Liver (tissue), 3 donors: ENCODE measurements at regions not wholly inside any gene's neighbourhood (a gene's known extent, or its start where the extent isn't known, plus 50 kb on each side); places are given as distances from the start of the nearest gene placed in this dataset.

ENCODE experiments used
- EGR1 ChIP-seq, 2 donors: IDR thresholded peaks; 2 replicates each; pipeline ENCODE4 v1.6.1; 2016 to 2018; ENCODE audit warnings: antibody characterized with exemption in 2 of 2, low read depth in 2 of 2
- FOXA1 ChIP-seq: IDR thresholded peaks from 2 replicates; pipeline ENCODE4 v1.6.1; 2016; ENCODE audit warnings: antibody characterized with exemption
- GABPA ChIP-seq, 2 donors: IDR thresholded peaks in 1 of 2; conservative IDR thresholded peaks in 1 of 2; 2 replicates each; pipeline ENCODE4 v1.6.1; 2016; ENCODE audit warnings: antibody characterized with exemption in 2 of 2, mild to moderate bottlenecking in 1 of 2, moderate library complexity in 1 of 2
- HNF4A ChIP-seq, 2 donors: conservative IDR thresholded peaks; 2 replicates each; pipeline ENCODE4 v1.6.1; 2016; ENCODE audit warnings: antibody characterized with exemption in 2 of 2, mild to moderate bottlenecking in 2 of 2
- HNF4G ChIP-seq: IDR thresholded peaks from 2 replicates; pipeline ENCODE4 v1.6.1; 2016; ENCODE audit warnings: antibody characterized with exemption
- JUND ChIP-seq, 2 donors: IDR thresholded peaks; 2 replicates each; pipeline ENCODE4 v1.6.1; 2016; ENCODE audit warnings: antibody characterized with exemption in 2 of 2
- RAD21 ChIP-seq, 2 donors: IDR thresholded peaks; 2 replicates each; pipeline ENCODE4 v1.6.1; 2016; ENCODE audit warnings: antibody characterized with exemption in 2 of 2, mild to moderate bottlenecking in 2 of 2
- SP1 ChIP-seq: IDR thresholded peaks from 2 replicates; pipeline ENCODE4 v1.6.1; 2018; ENCODE audit warnings: antibody characterized with exemption, mild to moderate bottlenecking
- TAF1 ChIP-seq: conservative IDR thresholded peaks from 2 replicates; pipeline ENCODE4 v1.6.1; 2016; ENCODE audit warnings: antibody characterized with exemption, mild to moderate bottlenecking
- YY1 ChIP-seq: IDR thresholded peaks from 2 replicates; pipeline ENCODE4 v1.6.1; 2016; ENCODE audit warnings: antibody characterized with exemption, mild to moderate bottlenecking
- TF ChIP-seq, protein P1 (sequence below): fragments of 150-350 bp; IDR thresholded peaks from 2 replicates; pipeline ENCODE4 v1.5.1; 2017; ENCODE audit warnings: improper control_type of control experiment, low read depth, low read length; ENCODE audit not compliant: missing input control
- TF ChIP-seq, protein P2 (sequence below): IDR thresholded peaks from 2 replicates; pipeline ENCODE4 v1.6.1; 2016; ENCODE audit warnings: antibody characterized with exemption
- TF ChIP-seq, protein P3 (sequence below): IDR thresholded peaks from 2 replicates; pipeline ENCODE4 v1.6.1; 2016; ENCODE audit warnings: antibody characterized with exemption
- TF ChIP-seq, protein P4 (sequence below): IDR thresholded peaks from 2 replicates; pipeline ENCODE4 v1.6.1; 2016; ENCODE audit warnings: antibody characterized with exemption, mild to moderate bottlenecking
- donor health status: healthy.
- donor health status: healthy.

DNA sequence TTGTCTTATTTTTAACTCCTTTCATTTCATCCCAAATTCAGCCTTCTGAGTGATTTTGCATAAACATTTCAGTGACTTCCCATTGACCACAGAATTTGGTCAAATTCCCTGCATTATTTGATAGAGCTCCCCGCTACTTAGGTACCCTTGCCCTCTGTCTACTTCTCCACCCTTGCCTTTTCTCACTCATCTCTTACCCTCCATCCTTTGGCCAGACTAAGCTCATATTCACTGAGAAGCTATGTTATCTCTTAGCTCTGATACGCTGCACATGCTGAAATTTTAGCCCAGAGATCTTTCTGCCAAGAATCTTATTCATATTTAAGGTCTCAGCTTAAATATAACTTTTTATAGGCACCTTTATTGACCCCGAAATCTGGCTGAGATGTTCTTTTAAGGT is 1031.9 kb downstream of the ADGRL3 start:
- TF ChIP-seq, protein P1, sequence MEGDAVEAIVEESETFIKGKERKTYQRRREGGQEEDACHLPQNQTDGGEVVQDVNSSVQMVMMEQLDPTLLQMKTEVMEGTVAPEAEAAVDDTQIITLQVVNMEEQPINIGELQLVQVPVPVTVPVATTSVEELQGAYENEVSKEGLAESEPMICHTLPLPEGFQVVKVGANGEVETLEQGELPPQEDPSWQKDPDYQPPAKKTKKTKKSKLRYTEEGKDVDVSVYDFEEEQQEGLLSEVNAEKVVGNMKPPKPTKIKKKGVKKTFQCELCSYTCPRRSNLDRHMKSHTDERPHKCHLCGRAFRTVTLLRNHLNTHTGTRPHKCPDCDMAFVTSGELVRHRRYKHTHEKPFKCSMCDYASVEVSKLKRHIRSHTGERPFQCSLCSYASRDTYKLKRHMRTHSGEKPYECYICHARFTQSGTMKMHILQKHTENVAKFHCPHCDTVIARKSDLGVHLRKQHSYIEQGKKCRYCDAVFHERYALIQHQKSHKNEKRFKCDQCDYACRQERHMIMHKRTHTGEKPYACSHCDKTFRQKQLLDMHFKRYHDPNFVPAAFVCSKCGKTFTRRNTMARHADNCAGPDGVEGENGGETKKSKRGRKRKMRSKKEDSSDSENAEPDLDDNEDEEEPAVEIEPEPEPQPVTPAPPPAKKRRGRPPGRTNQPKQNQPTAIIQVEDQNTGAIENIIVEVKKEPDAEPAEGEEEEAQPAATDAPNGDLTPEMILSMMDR: no peak
- no peak for TF ChIP-seq GABPA (IDR thresholded peaks at IDR 0.05 in 1 of 2, conservative IDR thresholded peaks at IDR 0.05 in 1 of 2)
- no peak for TF ChIP-seq TAF1
- TF ChIP-seq, protein P2, sequence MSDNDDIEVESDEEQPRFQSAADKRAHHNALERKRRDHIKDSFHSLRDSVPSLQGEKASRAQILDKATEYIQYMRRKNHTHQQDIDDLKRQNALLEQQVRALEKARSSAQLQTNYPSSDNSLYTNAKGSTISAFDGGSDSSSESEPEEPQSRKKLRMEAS: no peak
- TF ChIP-seq, protein P3, sequence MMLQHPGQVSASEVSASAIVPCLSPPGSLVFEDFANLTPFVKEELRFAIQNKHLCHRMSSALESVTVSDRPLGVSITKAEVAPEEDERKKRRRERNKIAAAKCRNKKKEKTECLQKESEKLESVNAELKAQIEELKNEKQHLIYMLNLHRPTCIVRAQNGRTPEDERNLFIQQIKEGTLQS: no peak
- TF ChIP-seq YY1: no peak
- TF ChIP-seq JUND (IDR thresholded peaks at IDR 0.05): no peak
- no peak for TF ChIP-seq RAD21 (IDR thresholded peaks at IDR 0.05)
- TF ChIP-seq, protein P4, sequence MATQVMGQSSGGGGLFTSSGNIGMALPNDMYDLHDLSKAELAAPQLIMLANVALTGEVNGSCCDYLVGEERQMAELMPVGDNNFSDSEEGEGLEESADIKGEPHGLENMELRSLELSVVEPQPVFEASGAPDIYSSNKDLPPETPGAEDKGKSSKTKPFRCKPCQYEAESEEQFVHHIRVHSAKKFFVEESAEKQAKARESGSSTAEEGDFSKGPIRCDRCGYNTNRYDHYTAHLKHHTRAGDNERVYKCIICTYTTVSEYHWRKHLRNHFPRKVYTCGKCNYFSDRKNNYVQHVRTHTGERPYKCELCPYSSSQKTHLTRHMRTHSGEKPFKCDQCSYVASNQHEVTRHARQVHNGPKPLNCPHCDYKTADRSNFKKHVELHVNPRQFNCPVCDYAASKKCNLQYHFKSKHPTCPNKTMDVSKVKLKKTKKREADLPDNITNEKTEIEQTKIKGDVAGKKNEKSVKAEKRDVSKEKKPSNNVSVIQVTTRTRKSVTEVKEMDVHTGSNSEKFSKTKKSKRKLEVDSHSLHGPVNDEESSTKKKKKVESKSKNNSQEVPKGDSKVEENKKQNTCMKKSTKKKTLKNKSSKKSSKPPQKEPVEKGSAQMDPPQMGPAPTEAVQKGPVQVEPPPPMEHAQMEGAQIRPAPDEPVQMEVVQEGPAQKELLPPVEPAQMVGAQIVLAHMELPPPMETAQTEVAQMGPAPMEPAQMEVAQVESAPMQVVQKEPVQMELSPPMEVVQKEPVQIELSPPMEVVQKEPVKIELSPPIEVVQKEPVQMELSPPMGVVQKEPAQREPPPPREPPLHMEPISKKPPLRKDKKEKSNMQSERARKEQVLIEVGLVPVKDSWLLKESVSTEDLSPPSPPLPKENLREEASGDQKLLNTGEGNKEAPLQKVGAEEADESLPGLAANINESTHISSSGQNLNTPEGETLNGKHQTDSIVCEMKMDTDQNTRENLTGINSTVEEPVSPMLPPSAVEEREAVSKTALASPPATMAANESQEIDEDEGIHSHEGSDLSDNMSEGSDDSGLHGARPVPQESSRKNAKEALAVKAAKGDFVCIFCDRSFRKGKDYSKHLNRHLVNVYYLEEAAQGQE: no peak
- no peak for TF ChIP-seq HNF4G
- no peak for TF ChIP-seq EGR1 (IDR thresholded peaks at IDR 0.05; ENCODE audit: low read depth in 2 of 2)
- no peak for TF ChIP-seq SP1
- no peak for TF ChIP-seq FOXA1
- TF ChIP-seq HNF4A (conservative IDR thresholded peaks at IDR 0.05): no peak
